ENCODE measurements at regions not wholly inside any gene's neighbourhood (a gene's known extent, or its start where the extent isn't known, plus 50 kb on each side); places are given as distances from the start of the nearest gene placed in this dataset.

GRCh38 chr2:8277921-8278571 lies 403.8 kb upstream of the ID2 start:
- TF ChIP-seq CTCF (IDR thresholded peaks at IDR 0.05; ENCODE audit: insufficient read depth in 1 of 2, low read depth in 1 of 2, low read length in 1 of 2, severe bottlenecking in 1 of 2, unreplicated experiment in 1 of 2), result no peak
- H3K4me1 Mint-ChIP-seq (ENCODE audit: low read depth, unreplicated experiment), result peaks cover 16% of the 10 kb centered on the region
- intact Hi-C loops (cut with micrococcal nuclease; ENCODE audit: unreplicated experiment), result no loop called here
- Histone ChIP-seq H3K36me3 (ENCODE audit: control insufficient read depth, insufficient read depth, low read length) (no peaks in the 10 kb centered on the region), H3K9me3 (no peaks in the 10 kb centered on the region), H3K27me3 (replicated peaks; ENCODE audit: control insufficient read depth, insufficient read depth, low read length) (no peaks in the 10 kb centered on the region; the same call in 1 of the 2 replicates), H3K4me3 (ENCODE audit: low read depth, low read length) (no peak overlapping the region), H3K4me1 (no peaks in the 10 kb centered on the region)
- no peaks in the 10 kb centered on the region for H3K27me3 Mint-ChIP-seq (ENCODE audit: insufficient read depth, unreplicated experiment)
- BruUV-seq (replicated peaks), result no TSS peak
- no peak for DNase-seq
- no peaks in the 10 kb centered on the region for H3K9me3 Mint-ChIP-seq (ENCODE audit: unreplicated experiment)
- H3K27ac Mint-ChIP-seq (ENCODE audit: unreplicated experiment), result no peak overlapping the region
- CTCF ChIA-PET, result interaction anchor here (0.5 kb wide), 1 partner anchor 403 kb away, joined by 3 read pairs; no protein-coding TSS in a partner anchor
- H3K4me3 Mint-ChIP-seq (ENCODE audit: unreplicated experiment), result no peak overlapping the region
- no peaks in the 10 kb centered on the region for H3K36me3 Mint-ChIP-seq (ENCODE audit: insufficient read depth, unreplicated experiment)
- POLR2A ChIA-PET, result no interaction called here

- H3K27me3 Mint-ChIP-seq (ENCODE audit: insufficient read depth, unreplicated experiment), result no peaks in the 10 kb centered on the region
- POLR2A ChIA-PET, result no interaction called here
- no peaks in the 10 kb centered on the region for H3K4me1 ChIP-seq
- DNase-seq, result no peak
- no peak overlapping the region for H3K4me3 Mint-ChIP-seq (ENCODE audit: unreplicated experiment)
- no peak for TF ChIP-seq CTCF (IDR thresholded peaks at IDR 0.05; ENCODE audit: insufficient read depth in 1 of 2, low read depth in 1 of 2, low read length in 1 of 2, severe bottlenecking in 1 of 2, unreplicated experiment in 1 of 2)
- no peaks in the 10 kb centered on the region; the same call in 1 of the 2 replicates for H3K27me3 ChIP-seq (replicated peaks; ENCODE audit: control insufficient read depth, insufficient read depth, low read length)
- intact Hi-C loops (cut with micrococcal nuclease; ENCODE audit: unreplicated experiment), result no loop called here
- H3K27ac Mint-ChIP-seq (ENCODE audit: unreplicated experiment), result no peak overlapping the region
- no peak overlapping the region for H3K4me3 ChIP-seq (ENCODE audit: low read depth, low read length)
- peaks cover 16% of the 10 kb centered on the region for H3K4me1 Mint-ChIP-seq (ENCODE audit: low read depth, unreplicated experiment)
- no peaks in the 10 kb centered on the region for H3K9me3 Mint-ChIP-seq (ENCODE audit: unreplicated experiment)
- BruUV-seq (replicated peaks), result no TSS peak
- no peaks in the 10 kb centered on the region for H3K36me3 Mint-ChIP-seq (ENCODE audit: insufficient read depth, unreplicated experiment)
- CTCF ChIA-PET, result no interaction called here
- H3K36me3 ChIP-seq (ENCODE audit: control insufficient read depth, insufficient read depth, low read length), result no peaks in the 10 kb centered on the region
- H3K9me3 ChIP-seq, result no peaks in the 10 kb centered on the region
These were observed 403.0 kb upstream of the ID2 start for GRCh38 chr2:8278709-8279354.

GRCh38 chr2:8279506-8279905 lies 402.4 kb upstream of the ID2 start:
- no peak for TF ChIP-seq CTCF (IDR thresholded peaks at IDR 0.05; ENCODE audit: insufficient read depth in 1 of 2, low read depth in 1 of 2, low read length in 1 of 2, severe bottlenecking in 1 of 2, unreplicated experiment in 1 of 2)
- Mint-ChIP-seq H3K9me3 (ENCODE audit: unreplicated experiment) (no peaks in the 10 kb centered on the region), H3K27me3 (ENCODE audit: insufficient read depth, unreplicated experiment) (no peaks in the 10 kb centered on the region), H3K27ac (ENCODE audit: unreplicated experiment) (no peak overlapping the region), H3K4me3 (ENCODE audit: unreplicated experiment) (no peak overlapping the region), H3K4me1 (ENCODE audit: low read depth, unreplicated experiment) (peaks cover 16% of the 10 kb centered on the region), H3K36me3 (ENCODE audit: insufficient read depth, unreplicated experiment) (no peaks in the 10 kb centered on the region)
- H3K9me3 ChIP-seq, result no peaks in the 10 kb centered on the region
- no TSS peak for BruUV-seq (replicated peaks)
- ChIA-PET CTCF (no interaction called here), POLR2A (no interaction called here)
- no peaks in the 10 kb centered on the region; the same call in 1 of the 2 replicates for H3K27me3 ChIP-seq (replicated peaks; ENCODE audit: control insufficient read depth, insufficient read depth, low read length)
- DNase-seq, result no peak
- intact Hi-C loops (cut with micrococcal nuclease; ENCODE audit: unreplicated experiment), result no loop called here
- H3K36me3 ChIP-seq (ENCODE audit: control insufficient read depth, insufficient read depth, low read length), result no peaks in the 10 kb centered on the region
- H3K4me1 ChIP-seq, result no peaks in the 10 kb centered on the region
- no peak overlapping the region for H3K4me3 ChIP-seq (ENCODE audit: low read depth, low read length)

All from Caco-2 (cell line).